Dermis blood vessel endothelial cell (primary cell): ENCODE measurements at regions not wholly inside any gene's neighbourhood (a gene's known extent, or its start where the extent isn't known, plus 50 kb on each side); places are given as distances from the start of the nearest gene placed in this dataset.
A peak's percentile ranks its signal among the peaks of the same experiment; 100 is the strongest.
"Not testable (repeated sequence)": the region's sequence is repeated elsewhere in the genome, so short reads cannot be mapped to it uniquely, and the experiment has no call there.

Experiments
- DNase-seq: peaks from one replicate; pipeline ENCODE4 v3.0.0; 2010

- no peak for DNase-seq
These were observed 228.3 kb upstream of the EEF2KMT start for GRCh38 chr16:5325932-5326331.

DNA sequence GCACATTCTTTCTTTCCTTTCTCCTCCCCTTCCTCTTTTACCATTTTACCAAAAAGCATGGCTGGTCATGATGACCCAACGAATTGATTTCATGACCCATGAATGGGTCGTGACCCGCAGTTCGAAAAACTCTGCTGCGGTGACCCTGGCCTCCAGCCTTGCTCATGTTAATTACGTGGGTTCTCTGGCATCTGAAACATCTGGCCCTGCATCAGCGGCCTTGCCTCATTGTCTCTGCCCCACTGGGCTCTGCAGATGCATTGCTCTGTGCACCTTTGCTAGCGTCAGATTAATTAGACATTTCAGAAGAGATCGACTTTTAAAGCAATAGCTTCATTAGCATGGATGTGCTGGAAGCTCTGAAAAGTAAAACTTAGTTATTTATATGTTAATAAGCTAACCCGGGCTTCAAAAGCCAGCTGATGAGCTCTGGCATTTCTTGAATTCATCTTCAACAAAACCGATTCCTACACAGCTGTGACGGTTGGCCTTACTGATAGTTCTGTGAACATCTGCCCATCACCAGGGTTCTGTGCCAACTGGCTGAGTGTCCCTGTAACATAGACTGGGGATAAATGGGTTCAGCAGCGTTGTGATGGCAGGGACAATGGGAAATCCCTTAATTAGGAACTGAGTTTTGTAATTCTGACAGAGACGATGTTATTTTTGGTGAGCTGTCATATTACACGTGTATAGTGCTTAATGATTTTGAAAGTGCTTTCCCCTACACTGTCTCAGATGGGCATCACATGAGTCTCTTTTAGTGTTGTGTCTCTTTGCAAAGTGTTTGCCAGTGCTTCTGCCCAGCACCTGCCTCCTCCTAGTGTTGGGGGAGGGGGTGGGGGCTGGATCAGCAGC is 225.9 kb upstream of the EEF2KMT start:
- DNase-seq = no peak

GRCh38 chr16:5321930-5322329 is 224.3 kb upstream of the EEF2KMT start:
- no peak for DNase-seq

GRCh38 chr16:5319799-5320198 is 222.2 kb upstream of the EEF2KMT start:
- DNase-seq = no peak

DNA sequence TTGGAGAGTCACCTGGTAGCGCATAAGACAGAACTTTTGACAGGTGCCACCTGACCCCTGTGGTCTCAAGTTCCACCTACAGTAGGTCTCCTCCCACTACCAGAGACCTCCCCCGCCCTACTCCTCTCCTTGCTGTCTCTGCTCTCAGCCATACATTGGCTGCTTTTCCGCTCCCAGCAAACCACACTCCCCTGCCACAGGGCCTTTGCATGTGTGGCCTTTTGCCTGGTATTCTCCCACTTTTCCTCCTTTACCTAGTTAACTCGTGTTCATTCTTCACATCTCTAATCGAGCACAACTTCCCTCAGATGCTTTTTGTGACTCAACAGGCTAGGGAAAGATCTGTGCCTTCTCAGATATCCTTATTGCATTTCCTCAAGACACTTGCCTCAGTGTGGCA is 218.3 kb upstream of the EEF2KMT start:
- no peak for DNase-seq

GRCh38 chr16:5314377-5314776 is 216.8 kb upstream of the EEF2KMT start:
- no peak for DNase-seq

- no peak for DNase-seq
These were observed 212.5 kb upstream of the EEF2KMT start for GRCh38 chr16:5309946-5310611.

DNA sequence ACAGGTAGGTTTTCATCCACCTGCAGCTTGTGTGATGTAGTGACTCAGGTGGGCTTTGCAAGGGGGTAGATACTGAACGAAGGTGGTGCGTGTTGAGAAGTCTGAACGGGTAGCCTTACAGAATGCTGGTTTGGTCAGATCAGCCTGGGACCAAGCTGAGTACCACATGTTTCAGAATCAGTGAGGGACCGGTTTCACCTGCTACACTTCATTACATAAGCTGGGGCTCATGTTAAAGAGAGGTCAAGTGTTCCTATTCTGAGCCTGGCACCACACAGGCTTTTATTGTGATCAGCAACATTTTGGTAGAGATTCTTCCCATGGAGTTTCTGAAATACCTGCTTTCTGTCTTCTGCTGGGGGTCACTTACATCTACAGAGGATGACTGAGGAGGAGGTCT is 207.4 kb upstream of the EEF2KMT start:
- DNase-seq = no peak

GRCh38 chr16:5302372-5303114 is 204.9 kb upstream of the EEF2KMT start:
- no peak for DNase-seq

GRCh38 chr16:5298202-5298601 is 200.6 kb upstream of the EEF2KMT start:
- no peak for DNase-seq

DNA sequence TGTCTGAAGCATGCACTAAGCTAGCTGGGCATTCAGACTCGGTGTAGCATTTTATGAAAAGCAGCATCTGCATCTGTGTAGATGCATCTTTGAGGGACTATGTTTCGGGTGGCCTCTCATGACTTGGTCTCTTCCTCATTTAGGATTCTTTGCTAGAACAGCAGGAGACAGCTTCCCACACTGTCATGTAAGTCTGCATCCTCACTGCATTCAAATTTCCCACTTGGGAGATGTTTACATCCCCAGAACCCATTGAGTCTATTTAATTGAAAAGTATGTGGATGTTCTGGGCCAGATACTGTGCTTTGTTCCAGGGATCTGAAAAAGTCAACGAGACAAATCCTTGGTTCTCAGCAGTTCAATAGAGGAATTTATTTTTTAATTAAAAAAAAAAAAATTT is 198.6 kb upstream of the EEF2KMT start:
- no peak for DNase-seq

GRCh38 chr16:5295304-5295703 is 197.7 kb upstream of the EEF2KMT start:
- not testable (repeated sequence) for DNase-seq

GRCh38 chr16:5282152-5282551 is 184.6 kb upstream of the EEF2KMT start:
- not testable (repeated sequence) for DNase-seq

DNA sequence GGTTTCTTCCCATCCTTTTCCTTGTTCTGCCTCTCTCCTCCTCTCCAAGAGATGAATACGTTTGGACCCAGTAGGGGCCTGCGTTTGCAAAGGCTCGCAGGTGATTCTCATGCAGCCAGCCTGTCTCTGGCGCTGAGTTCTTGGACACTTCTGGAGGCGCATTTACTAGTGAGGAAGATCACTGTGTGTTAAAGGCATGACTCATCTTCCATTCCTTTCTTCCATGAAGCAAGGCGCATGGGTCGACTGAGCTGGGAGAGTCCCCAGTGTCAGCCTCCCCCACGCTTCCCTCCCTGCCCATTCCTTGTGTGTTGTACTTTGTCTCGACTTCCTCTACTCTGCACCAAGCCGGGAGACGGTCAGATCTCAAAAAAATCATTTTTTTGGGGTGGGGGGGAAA is 159.9 kb upstream of the EEF2KMT start:
- no peak for DNase-seq

DNA sequence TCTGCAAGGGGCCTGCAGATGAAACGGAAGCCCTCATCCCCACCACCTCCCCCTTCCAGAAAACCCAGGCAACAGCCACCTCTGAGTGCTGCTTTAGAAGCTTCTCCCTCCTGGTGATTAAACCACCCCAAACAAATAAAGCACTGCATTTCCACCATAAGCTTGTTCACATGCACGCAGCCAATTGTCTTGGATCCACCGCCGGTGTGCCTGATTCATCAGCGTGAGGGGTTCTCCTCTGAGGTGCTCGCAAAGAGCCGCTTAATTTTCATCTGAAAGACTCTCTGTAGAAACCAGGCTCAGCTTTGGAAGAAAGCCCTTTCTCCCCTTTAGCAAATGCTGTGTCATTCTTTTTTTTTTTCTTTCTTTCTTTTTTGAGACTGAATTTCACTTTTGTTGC is 155.2 kb upstream of the EEF2KMT start:
- DNase-seq = no peak

DNA sequence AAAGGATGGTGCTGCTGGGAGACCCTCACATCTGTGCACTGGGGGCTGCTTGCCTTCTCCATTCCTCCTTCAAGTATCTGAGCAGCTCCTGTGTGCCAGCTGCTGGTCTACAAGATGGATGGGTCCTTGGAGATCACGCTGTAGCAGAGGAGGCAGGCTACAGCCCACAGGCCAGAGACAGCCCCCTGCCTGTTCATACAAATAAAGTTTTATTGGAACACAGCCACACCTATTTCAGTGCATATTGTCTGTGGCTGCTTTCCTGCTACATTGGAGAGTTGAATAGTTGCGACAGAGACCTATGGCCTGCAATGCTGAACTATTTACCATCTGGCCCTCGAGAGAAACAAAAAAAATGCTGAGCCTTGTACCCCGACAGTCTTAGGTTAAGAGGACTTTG is 149.8 kb upstream of the EEF2KMT start:
- not testable (repeated sequence) for DNase-seq

GRCh38 chr16:5240278-5240626 is 142.7 kb upstream of the EEF2KMT start:
- not testable (repeated sequence) for DNase-seq

DNA sequence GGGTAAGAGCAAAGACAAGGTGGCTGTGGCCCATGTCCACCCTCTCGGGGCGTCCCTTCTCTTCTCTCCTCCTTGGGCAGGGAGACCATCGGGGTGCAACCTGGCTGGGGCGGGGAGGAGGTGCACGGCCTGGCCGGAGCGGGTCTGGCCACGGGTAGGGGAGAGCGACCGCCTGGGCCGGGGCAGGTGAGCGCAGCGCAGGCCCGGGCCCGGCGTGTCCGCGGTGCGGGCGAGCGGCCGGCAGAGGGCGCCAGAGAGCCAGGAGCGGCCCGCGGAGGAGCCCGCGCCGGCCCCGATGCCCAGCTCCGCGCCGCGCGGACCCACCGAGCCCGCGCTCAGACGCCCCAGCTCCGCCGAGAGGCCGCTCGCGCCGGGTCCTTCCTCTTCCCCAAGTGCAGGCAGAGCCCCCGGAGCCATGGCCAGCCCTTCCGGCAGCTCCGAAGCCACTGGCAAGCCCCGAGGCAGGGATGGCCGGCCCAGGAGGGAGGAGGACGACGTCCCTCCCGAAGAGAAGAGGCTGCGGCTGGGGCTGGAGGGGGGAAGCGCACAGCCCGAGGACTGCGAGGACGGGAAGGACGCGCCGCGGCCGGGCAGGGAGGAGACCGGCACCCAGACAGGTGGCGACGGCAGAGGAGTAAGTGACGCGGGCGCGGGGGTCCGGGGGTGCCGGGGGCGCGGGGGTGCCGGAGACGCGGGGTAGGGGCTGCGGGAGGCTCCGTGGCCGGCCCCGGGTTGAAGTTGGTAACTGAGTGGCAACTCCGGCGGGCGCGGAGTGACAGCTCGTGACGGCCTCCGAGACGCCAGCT is 142.1 kb upstream of the EEF2KMT start:
- peak; percentile 50 for DNase-seq

- no peak for DNase-seq
These were observed 137.5 kb upstream of the EEF2KMT start for GRCh38 chr16:5235119-5235518.

DNA sequence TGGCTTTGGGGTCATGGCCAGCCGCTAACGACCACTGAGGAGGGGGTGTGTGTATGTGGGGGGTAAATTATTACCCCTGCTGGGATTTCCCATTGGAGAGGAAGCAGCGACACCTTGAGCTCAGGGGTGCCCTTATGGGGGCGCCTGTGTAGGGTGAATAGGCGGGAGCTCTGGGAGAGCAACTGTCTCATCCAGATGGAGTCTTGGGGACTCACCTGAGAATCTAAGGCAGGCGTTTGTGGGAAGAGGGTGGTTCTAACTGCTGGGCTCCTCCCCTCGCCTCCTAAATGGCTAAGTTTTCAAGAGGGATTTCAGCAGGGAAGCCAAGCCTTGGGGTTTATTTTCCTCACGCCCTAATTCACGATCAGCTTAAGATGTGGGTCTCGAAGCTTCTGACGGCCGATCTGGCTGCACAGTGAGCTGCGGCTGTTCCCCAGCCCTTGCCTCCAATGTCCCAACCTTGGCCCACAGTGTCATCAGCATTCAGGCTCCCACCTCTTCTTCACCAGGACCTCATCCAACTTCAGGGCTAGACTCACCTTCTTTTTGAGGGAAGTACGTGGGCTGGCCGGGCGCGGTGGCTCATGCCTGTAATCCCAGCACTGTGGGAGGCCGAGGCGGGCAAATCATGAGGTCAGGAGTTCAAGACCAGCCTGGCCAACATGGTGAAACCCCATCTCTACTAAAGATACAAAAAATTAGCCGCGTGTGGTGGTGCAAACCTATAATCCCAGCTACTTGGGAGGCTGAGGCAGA is 136.9 kb upstream of the EEF2KMT start:
- no peak for DNase-seq

DNA sequence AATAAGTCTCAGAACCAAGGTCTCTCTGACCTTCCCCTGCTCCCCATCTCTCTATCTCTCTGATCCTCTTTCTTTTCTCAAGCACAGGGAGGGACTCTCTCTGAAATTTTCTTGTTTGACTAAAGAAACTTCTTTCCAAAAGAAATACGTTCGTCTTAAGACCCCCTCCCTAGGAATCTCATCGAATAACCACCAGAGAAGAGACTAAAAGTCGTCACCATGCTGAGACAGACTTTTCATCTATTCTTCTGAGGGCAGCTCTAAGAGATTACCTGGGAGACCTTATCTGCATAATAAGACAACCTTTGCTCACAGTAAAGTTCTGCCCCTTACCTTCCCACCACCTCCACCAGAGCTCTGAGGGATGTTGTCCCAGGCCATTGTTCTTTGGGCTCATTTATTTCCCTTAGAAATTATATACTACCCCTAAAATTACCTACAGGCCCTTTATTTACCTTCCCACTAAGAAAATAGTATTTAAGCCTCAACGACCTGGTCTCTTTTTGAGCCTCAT is 133.7 kb upstream of the EEF2KMT start:
- DNase-seq = no peak

DNA sequence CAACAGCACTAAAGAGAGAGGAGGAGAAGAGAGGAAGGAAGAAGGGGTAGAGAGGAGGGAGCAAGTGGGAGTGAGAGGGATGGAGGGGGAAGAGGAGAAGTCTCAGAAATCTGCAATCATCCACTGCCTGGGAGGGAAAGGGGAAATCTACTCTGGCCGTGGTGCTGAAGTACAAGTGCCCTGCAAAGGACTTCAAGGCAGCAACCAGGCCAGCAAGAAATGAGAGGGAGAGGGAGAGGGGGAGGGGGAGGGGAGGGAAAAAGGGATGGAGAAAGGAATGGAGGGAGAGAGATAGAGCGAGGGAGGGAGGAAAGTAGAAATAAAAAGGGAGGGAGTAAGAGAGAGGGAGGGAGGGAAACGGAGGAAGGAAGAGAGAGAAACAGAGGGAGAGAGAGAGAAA is 130.8 kb upstream of the EEF2KMT start:
- DNase-seq = no peak
